AG10803 (cell line): ENCODE measurements at regions not wholly inside any gene's neighbourhood (a gene's known extent, or its start where the extent isn't known, plus 50 kb on each side); places are given as distances from the start of the nearest gene placed in this dataset.

Source experiments
- DNase-seq: peaks from one replicate; pipeline ENCODE4 v3.0.0; 2010; ENCODE audit warnings: low read depth
- H3K4me3 ChIP-seq: 2 replicates; pipeline ENCODE4 v1.5.1; 2011; ENCODE audit warnings: mild to moderate bottlenecking, low read length, control low read depth
- CTCF ChIP-seq: conservative IDR thresholded peaks from 2 replicates; pipeline ENCODE4 v1.5.1; 2011; ENCODE audit warnings: mild to moderate bottlenecking, low read length, control low read depth, inconsistent platforms

- no peak overlapping the region for H3K4me3 ChIP-seq
- TF ChIP-seq CTCF: no peak
- peak; percentile 2 for DNase-seq
These were observed 131.7 kb downstream of the CLCN4 start for GRCh38 chrX:10288373-10288975.

- peak; percentile 77 for DNase-seq
- no peak overlapping the region for H3K4me3 ChIP-seq
- TF ChIP-seq CTCF: no peak
These were observed 139.8 kb downstream of the CLCN4 start for GRCh38 chrX:10296576-10296975.

GRCh38 chrX:10310511-10310910, 153.7 kb downstream of the CLCN4 start:
- no peak overlapping the region for H3K4me3 ChIP-seq
- TF ChIP-seq CTCF: no peak
- no peak for DNase-seq

GRCh38 chrX:10314530-10315104, 157.8 kb downstream of the CLCN4 start:
- TF ChIP-seq CTCF: no peak
- no peak overlapping the region for H3K4me3 ChIP-seq
- DNase-seq: no peak

- H3K4me3 ChIP-seq: no peak overlapping the region
- no peak for TF ChIP-seq CTCF
- peak; percentile 4 for DNase-seq
These were observed 168.8 kb downstream of the CLCN4 start for GRCh38 chrX:10325611-10326010.

GRCh38 chrX:10326578-10326977, 169.8 kb downstream of the CLCN4 start:
- DNase-seq: peak; percentile 63
- TF ChIP-seq CTCF: peak; percentile 58
- no peak overlapping the region for H3K4me3 ChIP-seq

GRCh38 chrX:10327651-10328050, 170.9 kb downstream of the CLCN4 start:
- TF ChIP-seq CTCF: no peak

More at GRCh38 chrX:10327651-10328050, 170.9 kb downstream of the CLCN4 start:
- no peak overlapping the region for H3K4me3 ChIP-seq
- no peak for DNase-seq
